Neural progenitor cell (in vitro differentiated cells): ENCODE measurements at regions not wholly inside any gene's neighbourhood (a gene's known extent, or its start where the extent isn't known, plus 50 kb on each side); places are given as distances from the start of the nearest gene placed in this dataset.

Experiments used
- CTCF ChIP-seq: fragments of 200-600 bp; sonication (generic); IDR thresholded peaks from 2 replicates; pipeline ENCODE4 v1.5.1; 2017; ENCODE audit warnings: antibody characterized with exemption, mild to moderate bottlenecking
- EZH2 ChIP-seq: fragments of 200-600 bp; sonication (generic); IDR thresholded peaks from 2 replicates; pipeline ENCODE4 v1.6.1; 2017; ENCODE audit warnings: antibody characterized with exemption, mild to moderate bottlenecking, moderate library complexity
- EZH2phosphoT487 ChIP-seq: fragments of 200-600 bp; sonication (generic); IDR thresholded peaks from 2 replicates; pipeline ENCODE4 v1.6.1; 2017; ENCODE audit warnings: antibody characterized with exemption

- TF ChIP-seq EZH2phosphoT487 (no peak), EZH2 (no peak), CTCF (no peak)
Measured at GRCh38 chr5:87717761-87718160, 305.0 kb upstream of the CCNH start.
